A673 (cell line): ENCODE measurements at regions not wholly inside any gene's neighbourhood (a gene's known extent, or its start where the extent isn't known, plus 50 kb on each side); places are given as distances from the start of the nearest gene placed in this dataset.

Experiments used
- EZH2 ChIP-seq: fragments of 200-600 bp; sonication (generic); IDR thresholded peaks from 2 replicates; pipeline ENCODE4 v1.6.1; 2017; ENCODE audit warnings: borderline replicate concordance, low read depth, mild to moderate bottlenecking, mixed read lengths, antibody characterized with exemption, low read length; ENCODE audit not compliant: poor library complexity, severe bottlenecking
- TF ChIP-seq, protein P1 (sequence below): fragments of 300-800, 200-600 bp; sonication (generic); conservative IDR thresholded peaks from 2 replicates; pipeline ENCODE4 v1.5.1; 2017; ENCODE audit warnings: low read depth, mild to moderate bottlenecking, antibody characterized with exemption, low read length, moderate library complexity, mixed read lengths

DNA sequence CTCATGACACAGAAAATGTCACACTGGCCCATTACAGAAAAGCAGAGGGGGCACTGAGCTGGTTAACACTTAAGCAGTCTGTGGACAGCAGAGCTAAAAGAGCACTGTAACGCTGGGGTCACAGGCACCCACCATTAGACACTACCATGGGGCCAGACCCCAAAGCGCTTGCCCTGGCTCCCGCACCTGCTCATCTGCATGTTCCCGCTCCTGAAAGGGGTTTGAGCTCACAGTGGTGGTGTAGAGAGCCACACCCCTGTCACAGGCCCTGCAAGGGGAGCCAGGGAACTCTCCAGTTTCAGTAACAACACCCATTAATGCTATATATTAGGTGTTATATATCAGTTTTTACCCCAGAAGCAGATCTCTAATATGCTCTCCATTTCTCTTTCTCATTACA lies 187.0 kb downstream of the ANKRD50 start:
- TF ChIP-seq EZH2, result no peak
- TF ChIP-seq, protein P1, sequence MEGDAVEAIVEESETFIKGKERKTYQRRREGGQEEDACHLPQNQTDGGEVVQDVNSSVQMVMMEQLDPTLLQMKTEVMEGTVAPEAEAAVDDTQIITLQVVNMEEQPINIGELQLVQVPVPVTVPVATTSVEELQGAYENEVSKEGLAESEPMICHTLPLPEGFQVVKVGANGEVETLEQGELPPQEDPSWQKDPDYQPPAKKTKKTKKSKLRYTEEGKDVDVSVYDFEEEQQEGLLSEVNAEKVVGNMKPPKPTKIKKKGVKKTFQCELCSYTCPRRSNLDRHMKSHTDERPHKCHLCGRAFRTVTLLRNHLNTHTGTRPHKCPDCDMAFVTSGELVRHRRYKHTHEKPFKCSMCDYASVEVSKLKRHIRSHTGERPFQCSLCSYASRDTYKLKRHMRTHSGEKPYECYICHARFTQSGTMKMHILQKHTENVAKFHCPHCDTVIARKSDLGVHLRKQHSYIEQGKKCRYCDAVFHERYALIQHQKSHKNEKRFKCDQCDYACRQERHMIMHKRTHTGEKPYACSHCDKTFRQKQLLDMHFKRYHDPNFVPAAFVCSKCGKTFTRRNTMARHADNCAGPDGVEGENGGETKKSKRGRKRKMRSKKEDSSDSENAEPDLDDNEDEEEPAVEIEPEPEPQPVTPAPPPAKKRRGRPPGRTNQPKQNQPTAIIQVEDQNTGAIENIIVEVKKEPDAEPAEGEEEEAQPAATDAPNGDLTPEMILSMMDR, result no peak
